Thymus (tissue), 11 donors: ENCODE measurements at regions not wholly inside any gene's neighbourhood (a gene's known extent, or its start where the extent isn't known, plus 50 kb on each side); places are given as distances from the start of the nearest gene placed in this dataset.

Source experiments
- DNase-seq, 9 donors: peaks; one replicate each; pipeline ENCODE4 v3.0.0-alpha.2; 2013; ENCODE audit warnings: low spot score in 9 of 9, low read depth in 6 of 9, missing footprints in 1 of 9
- H3K27ac ChIP-seq, 2 donors: one replicate each; pipeline ENCODE4 v1.5.1; 2013; ENCODE audit warnings: control low read depth in 1 of 2, low read depth in 1 of 2, low read length in 1 of 2, mild to moderate bottlenecking in 1 of 2, moderate library complexity in 1 of 2
- H3K27me3 ChIP-seq, 2 donors: one replicate each; pipeline ENCODE4 v1.5.1; 2013; ENCODE audit warnings: low read length in 1 of 2; ENCODE audit not compliant: control insufficient read depth in 2 of 2, insufficient read depth in 1 of 2
- H3K36me3 ChIP-seq, 2 donors: one replicate each; pipeline ENCODE4 v1.5.1; 2013; ENCODE audit warnings: low read length in 1 of 2, mild to moderate bottlenecking in 1 of 2, moderate library complexity in 1 of 2; ENCODE audit not compliant: control insufficient read depth in 2 of 2, insufficient read depth in 2 of 2
- H3K4me1 ChIP-seq, 2 donors: one replicate each; pipeline ENCODE4 v1.5.1; 2013; ENCODE audit warnings: low read length in 2 of 2; ENCODE audit not compliant: control insufficient read depth in 2 of 2, insufficient read depth in 2 of 2
- H3K4me3 ChIP-seq, 2 donors: one replicate each; pipeline ENCODE4 v1.5.1; 2013; ENCODE audit warnings: low read length in 2 of 2, control low read depth in 1 of 2, mild to moderate bottlenecking in 1 of 2
- H3K9me3 ChIP-seq, 2 donors: one replicate each; pipeline ENCODE4 v1.5.1; 2013; ENCODE audit warnings: low read length in 1 of 2, mild to moderate bottlenecking in 1 of 2; ENCODE audit not compliant: control insufficient read depth in 2 of 2, insufficient read depth in 1 of 2
- WGBS: extraction: QIAGEN DNeasy Blood & Tissue Kit; methylation state at CpG from one replicate; pipeline ENCODE4 v1.1.7; 2013; 5-methylcytosine and 5-hydroxymethylcytosine counted together
- donor health status: healthy.

DNA sequence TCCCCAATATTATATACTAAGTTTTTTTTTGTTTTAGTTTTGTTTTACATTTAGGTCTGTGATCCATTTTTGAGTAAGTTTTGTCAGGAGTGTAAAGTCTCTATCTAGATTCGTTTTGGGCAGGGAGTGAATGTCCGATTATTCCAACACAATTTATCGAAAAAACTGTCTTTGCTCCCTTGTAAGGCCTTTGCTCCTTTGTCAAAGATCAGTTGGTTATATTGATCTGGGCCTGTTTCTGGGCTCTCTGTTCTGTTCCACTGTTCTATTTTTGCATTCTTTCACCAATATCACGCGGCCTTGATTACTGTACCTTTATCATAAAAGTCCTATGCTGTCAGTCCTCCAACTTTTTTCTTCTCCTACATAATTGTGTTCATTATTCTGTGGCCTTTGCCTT lies 276.5 kb upstream of the ZC3H15 start:
- H3K27me3 ChIP-seq, result no peaks in the 10 kb centered on the region
- no peak overlapping the region for H3K27ac ChIP-seq
- 98% methylated on average over 5 of the region's 5 CpGs for WGBS
- no peaks in the 10 kb centered on the region for H3K9me3 ChIP-seq
- no peaks in the 10 kb centered on the region for H3K36me3 ChIP-seq
- no peak for DNase-seq
- no peaks in the 10 kb centered on the region for H3K4me1 ChIP-seq
- H3K4me3 ChIP-seq, result no peak overlapping the region

DNA sequence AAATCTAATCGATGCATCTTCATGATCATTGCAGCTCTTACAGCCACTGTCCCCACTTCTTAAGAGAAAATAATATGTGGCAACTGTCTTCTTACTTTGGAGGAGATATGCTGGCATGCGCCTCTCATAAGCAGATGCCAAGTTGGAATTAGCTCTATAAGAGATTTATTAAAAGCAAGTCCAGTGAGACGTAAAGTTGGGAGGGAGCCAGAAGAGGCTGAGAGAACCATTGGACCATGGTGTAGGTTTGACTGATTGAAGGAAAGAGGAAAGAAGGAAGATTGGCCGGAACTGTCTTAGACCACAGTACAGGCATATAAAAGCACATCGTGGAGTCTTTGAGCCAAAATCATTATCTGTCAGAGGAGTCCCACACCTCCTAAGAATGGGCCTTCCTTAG lies 265.7 kb upstream of the ZC3H15 start:
- DNase-seq, result no peak
- Histone ChIP-seq H3K27me3 (no peaks in the 10 kb centered on the region), H3K36me3 (no peaks in the 10 kb centered on the region), H3K4me1 (no peaks in the 10 kb centered on the region), H3K27ac (no peak overlapping the region), H3K4me3 (no peak overlapping the region), H3K9me3 (no peaks in the 10 kb centered on the region)
- whole genome bisulfite sequencing, result 97% methylated on average over 5 of the region's 5 CpGs

DNA sequence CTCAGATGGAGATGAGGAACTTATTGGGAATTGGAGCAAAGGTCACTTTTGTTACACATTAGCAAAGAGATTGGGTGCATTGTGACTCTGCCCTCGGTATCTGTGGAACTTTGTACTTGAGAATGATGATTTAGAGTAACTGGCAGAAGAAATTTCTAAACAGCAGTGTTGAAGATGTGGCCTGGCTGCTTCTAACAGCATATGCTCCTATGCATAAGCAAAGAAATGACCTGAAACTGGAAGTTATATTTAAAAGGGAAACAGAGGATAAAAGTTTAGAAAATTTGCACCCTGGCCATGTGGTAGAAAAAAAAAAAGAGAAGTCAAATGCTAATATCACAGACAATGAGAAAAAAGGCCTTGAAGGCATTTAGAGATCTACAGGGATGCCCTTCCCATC lies 256.8 kb upstream of the ZC3H15 start:
- no peak for DNase-seq
- no peaks in the 10 kb centered on the region for H3K36me3 ChIP-seq
- H3K9me3 ChIP-seq, result peaks cover 2 to 13% of the 10 kb centered on the region in 2 donors
- whole genome bisulfite sequencing, result 87% methylated on average over 1 of the region's 1 CpG
- H3K4me1 ChIP-seq, result no peaks in the 10 kb centered on the region
- no peak overlapping the region for H3K4me3 ChIP-seq
- no peaks in the 10 kb centered on the region for H3K27me3 ChIP-seq
- no peak overlapping the region for H3K27ac ChIP-seq

DNA sequence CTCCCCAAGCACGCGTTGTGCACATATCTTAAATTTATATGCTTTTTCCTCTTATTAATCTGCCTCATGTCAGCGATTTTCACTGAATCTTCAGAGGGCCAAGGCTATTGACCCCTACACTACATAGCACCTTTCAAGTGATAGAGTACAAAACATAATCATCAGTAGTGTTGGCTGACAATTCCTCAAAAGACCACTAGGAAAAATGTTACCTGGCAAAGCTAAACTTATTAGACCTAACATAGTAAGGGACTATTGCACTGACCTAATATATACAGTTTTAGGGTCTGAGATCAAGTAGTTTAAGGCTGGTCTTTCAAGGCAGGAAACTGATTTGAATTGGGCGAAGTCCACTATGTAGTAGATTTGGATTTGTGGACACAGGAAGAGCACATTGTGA lies 244.2 kb upstream of the ZC3H15 start:
- no peaks in the 10 kb centered on the region for H3K9me3 ChIP-seq
- 98% methylated on average over 4 of the region's 4 CpGs for WGBS
- H3K36me3 ChIP-seq, result no peaks in the 10 kb centered on the region
- H3K27me3 ChIP-seq, result no peaks in the 10 kb centered on the region
- H3K27ac ChIP-seq, result no peak overlapping the region
- H3K4me3 ChIP-seq, result no peak overlapping the region
- H3K4me1 ChIP-seq, result no peaks in the 10 kb centered on the region
- no peak for DNase-seq

DNA sequence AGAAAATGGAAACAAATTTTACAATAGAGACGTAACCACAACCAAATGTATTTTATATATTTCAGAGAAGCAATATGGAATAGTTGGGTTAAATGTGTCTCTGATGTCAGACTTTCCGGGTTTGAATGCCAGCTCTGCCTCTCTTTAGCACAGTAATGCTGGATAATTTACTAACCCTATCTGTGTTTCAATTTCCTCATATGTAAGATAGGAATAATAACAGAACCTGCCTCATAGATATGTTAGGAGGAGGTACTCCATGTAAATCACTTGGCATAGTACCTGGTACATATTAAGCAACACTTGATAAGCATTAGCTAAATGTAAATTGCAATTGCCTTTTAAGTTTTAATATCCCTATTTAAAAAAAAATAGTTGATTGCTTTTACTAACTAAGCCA lies 231.3 kb upstream of the ZC3H15 start:
- H3K4me3 ChIP-seq, result no peak overlapping the region
- DNase-seq, result no peak
- H3K9me3 ChIP-seq, result no peaks in the 10 kb centered on the region
- H3K36me3 ChIP-seq, result no peaks in the 10 kb centered on the region
- no peaks in the 10 kb centered on the region for H3K27me3 ChIP-seq
- WGBS, result 98% methylated on average over 2 of the region's 2 CpGs
- H3K4me1 ChIP-seq, result no peaks in the 10 kb centered on the region
- H3K27ac ChIP-seq, result no peak overlapping the region

DNA sequence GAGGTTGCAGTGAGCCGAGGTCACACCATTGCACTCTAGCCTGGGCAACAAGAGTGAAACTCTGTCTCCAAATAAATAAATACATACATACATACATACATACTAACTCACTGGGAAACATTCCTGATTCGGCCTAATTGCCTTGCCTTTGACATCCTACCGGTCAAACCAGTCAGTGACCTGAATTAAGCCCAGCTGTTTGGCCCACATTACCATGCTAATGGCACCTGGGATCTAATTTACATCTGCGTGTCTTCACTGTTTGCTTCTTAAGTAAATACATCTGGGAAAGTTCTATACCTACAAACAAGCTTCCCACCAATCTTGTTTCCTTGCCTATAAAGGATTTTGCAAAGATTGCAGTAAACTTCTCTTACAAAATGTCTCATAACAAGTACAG lies 230.2 kb upstream of the ZC3H15 start:
- no peaks in the 10 kb centered on the region for H3K9me3 ChIP-seq
- H3K27ac ChIP-seq, result no peak overlapping the region
- no peak overlapping the region for H3K4me3 ChIP-seq
- H3K4me1 ChIP-seq, result no peaks in the 10 kb centered on the region
- 97% methylated on average over 4 of the region's 4 CpGs for WGBS
- DNase-seq, result no peak
- H3K36me3 ChIP-seq, result no peaks in the 10 kb centered on the region
- H3K27me3 ChIP-seq, result no peaks in the 10 kb centered on the region

DNA sequence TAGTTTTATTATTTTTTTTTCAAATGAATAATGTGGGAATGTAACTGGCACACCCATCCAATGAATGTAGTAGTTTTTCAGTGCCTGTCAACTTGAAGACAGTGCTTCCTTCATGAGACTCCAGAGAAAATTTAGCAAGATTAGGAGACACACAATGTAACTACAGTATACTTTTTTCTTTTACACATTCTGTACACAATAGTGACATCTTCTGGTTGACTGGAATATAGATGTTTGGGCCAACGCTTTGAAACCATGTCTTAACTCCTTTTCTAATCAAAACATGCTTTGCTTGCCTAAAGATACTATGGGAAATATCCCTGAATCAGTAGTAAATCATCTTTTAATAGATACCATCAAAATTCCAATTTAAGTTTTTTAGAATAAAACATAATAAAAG lies 229.5 kb upstream of the ZC3H15 start:
- Histone ChIP-seq H3K27me3 (no peaks in the 10 kb centered on the region), H3K27ac (no peak overlapping the region), H3K4me3 (no peak overlapping the region), H3K9me3 (no peaks in the 10 kb centered on the region), H3K36me3 (no peaks in the 10 kb centered on the region), H3K4me1 (no peaks in the 10 kb centered on the region)
- DNase-seq, result peak in 5 of 9 donors; percentile 2 to 34 (median 9)
- WGBS, result 52% methylated on average over 1 of the region's 1 CpG

DNA sequence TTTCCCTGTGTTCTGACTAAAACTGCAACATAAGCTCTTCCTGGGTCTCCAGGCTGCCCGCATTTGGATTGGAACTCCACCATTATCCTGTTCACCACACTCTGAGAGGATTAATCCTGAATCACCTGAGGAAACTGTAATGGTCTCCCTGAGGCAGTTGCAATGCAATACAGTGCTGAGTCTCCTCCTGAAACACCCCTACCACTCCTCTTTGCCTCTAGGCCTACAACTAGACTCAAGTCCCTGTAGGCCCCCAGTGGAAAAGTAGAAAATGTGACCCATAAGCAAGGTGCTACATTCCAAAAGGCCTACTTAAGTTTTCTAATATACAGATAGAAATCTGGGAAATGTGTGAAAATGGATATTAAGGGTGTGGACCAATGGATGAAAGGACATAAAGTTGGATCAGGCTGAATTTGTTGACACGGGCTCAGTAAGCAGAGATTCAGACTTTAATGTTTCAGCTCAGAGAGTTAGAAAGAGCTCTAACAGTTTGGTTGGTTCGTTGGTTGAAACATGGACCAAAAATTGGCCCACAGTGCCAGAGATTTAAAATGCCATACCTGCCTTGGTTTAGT lies 222.3 kb upstream of the ZC3H15 start:
- Histone ChIP-seq H3K36me3 (no peaks in the 10 kb centered on the region), H3K27ac (no peak overlapping the region), H3K27me3 (no peaks in the 10 kb centered on the region), H3K9me3 (no peaks in the 10 kb centered on the region), H3K4me1 (no peaks in the 10 kb centered on the region), H3K4me3 (no peak overlapping the region)
- WGBS, result 94% methylated on average over 3 of the region's 3 CpGs
- no peak for DNase-seq

DNA sequence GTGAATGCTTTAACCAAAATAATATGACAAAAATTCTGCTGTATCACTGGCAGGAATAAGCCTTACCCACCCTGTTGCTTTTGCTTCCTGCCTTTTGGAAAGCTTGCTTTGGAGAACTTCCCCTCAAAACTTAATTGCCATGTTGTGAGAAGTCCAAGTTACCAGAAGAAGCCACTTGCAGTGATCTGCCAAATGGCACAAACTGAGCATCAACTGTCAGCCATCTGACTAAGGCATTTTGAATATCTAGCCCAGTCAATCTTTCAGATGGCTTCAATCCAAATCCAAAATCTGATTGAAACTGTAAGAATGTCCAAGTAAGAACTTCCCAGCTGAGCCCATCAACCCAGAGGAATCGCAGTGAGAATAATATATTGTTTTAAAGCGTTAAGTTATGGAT lies 216.5 kb upstream of the ZC3H15 start:
- WGBS, result 98% methylated on average over 2 of the region's 2 CpGs

DNA sequence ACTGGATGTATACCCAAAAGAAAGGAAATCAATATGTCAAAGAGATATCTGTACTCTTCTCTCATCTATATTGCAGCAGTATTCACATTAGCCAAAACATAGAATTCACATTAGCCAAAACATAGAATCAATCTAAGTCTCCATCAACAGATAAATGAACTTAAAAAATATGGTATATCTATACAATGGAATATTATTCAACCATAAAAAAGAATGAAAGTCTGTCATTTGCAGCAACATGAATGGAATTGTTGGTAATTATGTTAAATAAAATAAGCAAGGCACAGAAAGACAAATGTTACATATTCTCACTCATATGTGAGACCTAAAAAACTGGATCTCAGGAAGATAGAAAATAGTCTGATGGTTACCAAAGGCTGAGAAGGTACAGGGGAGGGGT lies 212.1 kb upstream of the ZC3H15 start:
- no peak overlapping the region for H3K27ac ChIP-seq
- H3K4me3 ChIP-seq, result no peak overlapping the region
- no peak for DNase-seq
- H3K36me3 ChIP-seq, result no peaks in the 10 kb centered on the region
- no peaks in the 10 kb centered on the region for H3K9me3 ChIP-seq
- no peaks in the 10 kb centered on the region for H3K27me3 ChIP-seq
- no peaks in the 10 kb centered on the region for H3K4me1 ChIP-seq

More for the DNA sequence above, 216.5 kb upstream of the ZC3H15 start:
- no peaks in the 10 kb centered on the region for H3K9me3 ChIP-seq
- no peak for DNase-seq
- H3K27me3 ChIP-seq, result no peaks in the 10 kb centered on the region
- no peak overlapping the region for H3K4me3 ChIP-seq
- H3K4me1 ChIP-seq, result no peaks in the 10 kb centered on the region
- H3K36me3 ChIP-seq, result no peaks in the 10 kb centered on the region
- H3K27ac ChIP-seq, result no peak overlapping the region
